Keratinocyte (primary cell): ENCODE measurements at regions not wholly inside any gene's neighbourhood (a gene's known extent, or its start where the extent isn't known, plus 50 kb on each side); places are given as distances from the start of the nearest gene placed in this dataset.

Experiments
- DNase-seq: peaks from one replicate; pipeline ENCODE4 v3.0.0-alpha.2; 2011; ENCODE audit warnings: low read depth, missing footprints, low spot score
- FAIRE-seq: peaks from 2 replicates; lab custom pipeline; 2011; peaks lifted over from hg19 to GRCh38; lab: Jason Lieb, UNC
- H2AFZ ChIP-seq: 2 replicates; pipeline ENCODE4 v1.6.0; 2012; ENCODE audit warnings: low read length, control low read depth, inconsistent platforms; ENCODE audit not compliant: control insufficient read depth
- H3K27ac ChIP-seq: 2 replicates; pipeline ENCODE4 v1.5.1; 2011; ENCODE audit warnings: low read length; ENCODE audit not compliant: control insufficient read depth, insufficient read depth
- H3K27me3 ChIP-seq: 3 replicates; pipeline ENCODE4 v1.6.0; 2011; ENCODE audit warnings: low read length; ENCODE audit not compliant: control insufficient read depth, insufficient read depth; ENCODE audit errors: extremely low read depth
- H3K36me3 ChIP-seq, 2 experiments: 2 replicates in 1 of 2; 3 replicates in 1 of 2; pipeline ENCODE4 v1.5.1; 2011; ENCODE audit warnings: low read length in 2 of 2, mild to moderate bottlenecking in 1 of 2; ENCODE audit not compliant: control insufficient read depth in 2 of 2, insufficient read depth in 2 of 2; ENCODE audit errors: extremely low read depth in 1 of 2
- H3K4me1 ChIP-seq: 3 replicates; pipeline ENCODE4 v1.5.1; 2011; ENCODE audit warnings: low read length; ENCODE audit not compliant: control insufficient read depth, insufficient read depth; ENCODE audit errors: extremely low read depth
- H3K4me2 ChIP-seq: 3 replicates; pipeline ENCODE4 v1.6.0; 2011; ENCODE audit warnings: low read depth, low read length; ENCODE audit not compliant: control insufficient read depth, insufficient read depth; ENCODE audit errors: extremely low read depth
- H3K4me3 ChIP-seq, 3 experiments: fragments of 200-600 bp in 1 of 3; sonication (generic) in 1 of 3; 2 replicates in 2 of 3; 3 replicates in 1 of 3; pipeline ENCODE4 v1.5.1; 2011 to 2016; ENCODE audit warnings: low read length in 3 of 3, mild to moderate bottlenecking in 3 of 3, control low read depth in 2 of 3, inconsistent platforms in 1 of 3, low read depth in 1 of 3, mixed read lengths in 1 of 3, mixed run types in 1 of 3, moderate library complexity in 1 of 3; ENCODE audit not compliant: control insufficient read depth in 2 of 3, insufficient read depth in 2 of 3; ENCODE audit errors: extremely low read depth in 1 of 3
- H3K79me2 ChIP-seq: 2 replicates; pipeline ENCODE4 v1.6.0; 2012; ENCODE audit warnings: low read length; ENCODE audit not compliant: control insufficient read depth, insufficient read depth
- H3K9ac ChIP-seq: 3 replicates; pipeline ENCODE4 v1.6.0; 2011; ENCODE audit warnings: low read length; ENCODE audit not compliant: control insufficient read depth, insufficient read depth; ENCODE audit errors: extremely low read depth
- H3K9me1 ChIP-seq: 3 replicates; pipeline ENCODE4 v1.6.0; 2011; ENCODE audit warnings: low read length; ENCODE audit not compliant: control insufficient read depth, insufficient read depth; ENCODE audit errors: extremely low read depth
- H3K9me3 ChIP-seq: 2 replicates; pipeline ENCODE4 v1.5.1; 2012; ENCODE audit warnings: low read depth, low read length; ENCODE audit not compliant: control insufficient read depth
- H4K20me1 ChIP-seq: 3 replicates; pipeline ENCODE4 v1.6.0; 2011; ENCODE audit warnings: low read length; ENCODE audit not compliant: control insufficient read depth, insufficient read depth; ENCODE audit errors: extremely low read depth
- EZH2 ChIP-seq: IDR thresholded peaks from one replicate; pipeline ENCODE4 v1.6.1; 2012; ENCODE audit warnings: inconsistent platforms, mild to moderate bottlenecking, low read length, moderate library complexity
- dilution Hi-C: fragments of 300-500 bp; cut with MboI; formaldehyde crosslinking; loops from one replicate; pipeline ENCODE4 v1.7.0; 2020; ENCODE audit warnings: low sequenced_read_pairs; ENCODE audit not compliant: extremely low pct_ligation_motif_present
- TF ChIP-seq, protein P1 (sequence below), 3 experiments: IDR thresholded peaks in 1 of 3; conservative IDR thresholded peaks in 1 of 3; optimal IDR thresholded peaks in 1 of 3; 2 replicates in 2 of 3; 3 replicates in 1 of 3; pipeline versions ENCODE3 to v1.5.1; 2011; ENCODE audit warnings: low read length in 3 of 3, mild to moderate bottlenecking in 3 of 3, moderate library complexity in 2 of 3, control low read depth in 1 of 3, inconsistent platforms in 1 of 3; ENCODE audit not compliant: insufficient read depth in 2 of 3; ENCODE audit errors: extremely low read depth in 1 of 3

GRCh38 chr12:71354871-71355270, 84.7 kb upstream of the LGR5 start:
- no peaks in the 10 kb centered on the region for H3K9me3 ChIP-seq
- TF ChIP-seq, protein P1, sequence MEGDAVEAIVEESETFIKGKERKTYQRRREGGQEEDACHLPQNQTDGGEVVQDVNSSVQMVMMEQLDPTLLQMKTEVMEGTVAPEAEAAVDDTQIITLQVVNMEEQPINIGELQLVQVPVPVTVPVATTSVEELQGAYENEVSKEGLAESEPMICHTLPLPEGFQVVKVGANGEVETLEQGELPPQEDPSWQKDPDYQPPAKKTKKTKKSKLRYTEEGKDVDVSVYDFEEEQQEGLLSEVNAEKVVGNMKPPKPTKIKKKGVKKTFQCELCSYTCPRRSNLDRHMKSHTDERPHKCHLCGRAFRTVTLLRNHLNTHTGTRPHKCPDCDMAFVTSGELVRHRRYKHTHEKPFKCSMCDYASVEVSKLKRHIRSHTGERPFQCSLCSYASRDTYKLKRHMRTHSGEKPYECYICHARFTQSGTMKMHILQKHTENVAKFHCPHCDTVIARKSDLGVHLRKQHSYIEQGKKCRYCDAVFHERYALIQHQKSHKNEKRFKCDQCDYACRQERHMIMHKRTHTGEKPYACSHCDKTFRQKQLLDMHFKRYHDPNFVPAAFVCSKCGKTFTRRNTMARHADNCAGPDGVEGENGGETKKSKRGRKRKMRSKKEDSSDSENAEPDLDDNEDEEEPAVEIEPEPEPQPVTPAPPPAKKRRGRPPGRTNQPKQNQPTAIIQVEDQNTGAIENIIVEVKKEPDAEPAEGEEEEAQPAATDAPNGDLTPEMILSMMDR (optimal IDR thresholded peaks at IDR 0.05 in 1 of 3, IDR thresholded peaks at IDR 0.05 in 1 of 3, conservative IDR thresholded peaks at IDR 0.05 in 1 of 3; ENCODE audit: extremely low read depth in 1 of 3, insufficient read depth in 2 of 3, low read length in 3 of 3) = no peak
- no peak for TF ChIP-seq EZH2
- H3K27me3 ChIP-seq = no peaks in the 10 kb centered on the region
- H3K79me2 ChIP-seq = no peaks in the 10 kb centered on the region
- no peak overlapping the region for H3K4me3 ChIP-seq
- no peak for FAIRE-seq
- no peak overlapping the region for H3K4me2 ChIP-seq
- no peak overlapping the region for H2AFZ ChIP-seq
- no peaks in the 10 kb centered on the region for H3K36me3 ChIP-seq
- H3K27ac ChIP-seq = no peak overlapping the region
- no peaks in the 10 kb centered on the region for H3K4me1 ChIP-seq
- H4K20me1 ChIP-seq = no peaks in the 10 kb centered on the region
- H3K9me1 ChIP-seq = no peaks in the 10 kb centered on the region
- no peak overlapping the region for H3K9ac ChIP-seq
- no peak for DNase-seq
- dilution Hi-C loops = no loop called here

- H3K9me3 ChIP-seq = no peaks in the 10 kb centered on the region
- H3K9me1 ChIP-seq = no peaks in the 10 kb centered on the region
- no peaks in the 10 kb centered on the region for H4K20me1 ChIP-seq
- no peak overlapping the region for H3K27ac ChIP-seq
- H2AFZ ChIP-seq = no peak overlapping the region
- H3K9ac ChIP-seq = no peak overlapping the region
- dilution Hi-C loops = no loop called here
- H3K79me2 ChIP-seq = no peaks in the 10 kb centered on the region
- FAIRE-seq (no peak), DNase-seq (no peak)
- H3K36me3 ChIP-seq = no peaks in the 10 kb centered on the region
- no peak overlapping the region for H3K4me2 ChIP-seq
- H3K4me3 ChIP-seq = no peak overlapping the region
- H3K27me3 ChIP-seq = no peaks in the 10 kb centered on the region
- TF ChIP-seq, protein P1 (optimal IDR thresholded peaks at IDR 0.05 in 1 of 3, IDR thresholded peaks at IDR 0.05 in 1 of 3, conservative IDR thresholded peaks at IDR 0.05 in 1 of 3; ENCODE audit: extremely low read depth in 1 of 3, insufficient read depth in 2 of 3, low read length in 3 of 3) = no peak
- no peak for TF ChIP-seq EZH2
- no peaks in the 10 kb centered on the region for H3K4me1 ChIP-seq
These were observed 86.0 kb upstream of the LGR5 start for GRCh38 chr12:71353607-71354006.
